IMR-90 (cell line): ENCODE measurements at regions not wholly inside any gene's neighbourhood (a gene's known extent, or its start where the extent isn't known, plus 50 kb on each side); places are given as distances from the start of the nearest gene placed in this dataset.

Experiments used
- MAFK ChIP-seq: IDR thresholded peaks from 2 replicates; pipeline ENCODE4 v1.6.1; 2012; ENCODE audit warnings: low read depth, low read length, improper control_type of control experiment
- MXI1 ChIP-seq: IDR thresholded peaks from 2 replicates; pipeline ENCODE4 v1.6.1; 2012; ENCODE audit warnings: low read depth, mild to moderate bottlenecking, low read length, moderate library complexity, borderline replicate concordance
- POLR2A ChIP-seq: IDR thresholded peaks from 2 replicates; pipeline ENCODE4 v1.6.1; 2012; ENCODE audit warnings: mild to moderate bottlenecking, low read depth, low read length
- RFX5 ChIP-seq: IDR thresholded peaks from 2 replicates; pipeline ENCODE4 v1.8.0; 2012; ENCODE audit warnings: low read depth, mild to moderate bottlenecking, low read length, moderate library complexity
- TF ChIP-seq, protein P1 (sequence below): conservative IDR thresholded peaks from 2 replicates; pipeline ENCODE4 v1.5.1; 2012; ENCODE audit warnings: mild to moderate bottlenecking, low read depth, low read length, improper control_type of control experiment

DNA sequence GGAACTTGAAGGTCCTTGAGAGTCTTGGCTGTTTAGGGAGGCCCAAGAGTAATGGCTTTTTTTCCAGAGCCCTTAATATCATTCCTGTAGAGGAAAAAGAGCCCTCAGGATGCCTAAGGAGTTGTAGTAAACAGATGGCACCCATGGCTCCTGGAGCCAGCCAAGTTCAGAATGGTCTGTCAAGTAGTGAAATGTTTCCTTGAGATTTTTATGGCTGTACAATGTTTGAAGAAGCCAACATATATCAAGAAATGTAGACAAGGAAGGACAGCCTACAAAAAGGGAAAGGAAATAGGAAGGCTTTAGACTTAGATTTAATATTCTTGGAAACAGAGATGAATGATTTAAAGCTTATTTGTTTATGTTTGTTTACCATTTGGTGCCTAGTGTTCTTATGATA, 334.8 kb downstream of the SATB1 start:
- TF ChIP-seq, protein P1, sequence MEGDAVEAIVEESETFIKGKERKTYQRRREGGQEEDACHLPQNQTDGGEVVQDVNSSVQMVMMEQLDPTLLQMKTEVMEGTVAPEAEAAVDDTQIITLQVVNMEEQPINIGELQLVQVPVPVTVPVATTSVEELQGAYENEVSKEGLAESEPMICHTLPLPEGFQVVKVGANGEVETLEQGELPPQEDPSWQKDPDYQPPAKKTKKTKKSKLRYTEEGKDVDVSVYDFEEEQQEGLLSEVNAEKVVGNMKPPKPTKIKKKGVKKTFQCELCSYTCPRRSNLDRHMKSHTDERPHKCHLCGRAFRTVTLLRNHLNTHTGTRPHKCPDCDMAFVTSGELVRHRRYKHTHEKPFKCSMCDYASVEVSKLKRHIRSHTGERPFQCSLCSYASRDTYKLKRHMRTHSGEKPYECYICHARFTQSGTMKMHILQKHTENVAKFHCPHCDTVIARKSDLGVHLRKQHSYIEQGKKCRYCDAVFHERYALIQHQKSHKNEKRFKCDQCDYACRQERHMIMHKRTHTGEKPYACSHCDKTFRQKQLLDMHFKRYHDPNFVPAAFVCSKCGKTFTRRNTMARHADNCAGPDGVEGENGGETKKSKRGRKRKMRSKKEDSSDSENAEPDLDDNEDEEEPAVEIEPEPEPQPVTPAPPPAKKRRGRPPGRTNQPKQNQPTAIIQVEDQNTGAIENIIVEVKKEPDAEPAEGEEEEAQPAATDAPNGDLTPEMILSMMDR = no peak
- TF ChIP-seq RFX5 (no peak), MXI1 (no peak), POLR2A (no peak), MAFK (no peak)
